H9 (cell line): ENCODE measurements at regions not wholly inside any gene's neighbourhood (a gene's known extent, or its start where the extent isn't known, plus 50 kb on each side); places are given as distances from the start of the nearest gene placed in this dataset.

Experiments
- DNase-seq: peaks from one replicate; pipeline ENCODE4 v3.0.0-alpha.2; 2017
- H2AFZ ChIP-seq: one replicate; pipeline ENCODE4 v1.6.1; 2013; ENCODE audit warnings: mild to moderate bottlenecking, low read length, control low read depth, moderate library complexity
- H2AK5ac ChIP-seq: 2 replicates; pipeline ENCODE4 v1.6.1; 2013; ENCODE audit warnings: low read length, control low read depth, mixed read lengths; ENCODE audit not compliant: insufficient read length
- H2BK120ac ChIP-seq: one replicate; pipeline ENCODE4 v1.6.1; 2013; ENCODE audit warnings: low read depth, mild to moderate bottlenecking, low read length, control low read depth, inconsistent platforms; ENCODE audit not compliant: poor library complexity, severe bottlenecking
- H2BK12ac ChIP-seq: 2 replicates; pipeline ENCODE4 v1.6.1; 2013; ENCODE audit warnings: low read length, control low read depth, mixed read lengths, low read depth; ENCODE audit not compliant: insufficient read length
- H2BK15ac ChIP-seq: 2 replicates; pipeline ENCODE4 v1.6.1; 2013; ENCODE audit warnings: low read depth, low read length, control low read depth
- H2BK20ac ChIP-seq: one replicate; pipeline ENCODE4 v1.6.1; 2013; ENCODE audit warnings: low read depth, mild to moderate bottlenecking, low read length, control low read depth, inconsistent platforms; ENCODE audit not compliant: poor library complexity, severe bottlenecking
- H2BK5ac ChIP-seq: 2 replicates; pipeline ENCODE4 v1.6.1; 2013; ENCODE audit warnings: low read length, control low read depth, mixed read lengths; ENCODE audit not compliant: insufficient read length
- H3K14ac ChIP-seq: 2 replicates; pipeline ENCODE4 v1.6.1; 2013; ENCODE audit warnings: low read length, control low read depth; ENCODE audit not compliant: insufficient read depth
- H3K18ac ChIP-seq: 2 replicates; pipeline ENCODE4 v1.6.1; 2013; ENCODE audit warnings: low read depth, mild to moderate bottlenecking, mixed read lengths, low read length, control low read depth; ENCODE audit not compliant: insufficient read length
- H3K23ac ChIP-seq: 2 replicates; pipeline ENCODE4 v1.6.1; 2013; ENCODE audit warnings: low read length, control low read depth, mixed read lengths, low read depth; ENCODE audit not compliant: insufficient read length
- H3K23me2 ChIP-seq: 2 replicates; pipeline ENCODE4 v1.6.1; 2013; ENCODE audit warnings: low read depth, mild to moderate bottlenecking, mixed read lengths, low read length, control low read depth; ENCODE audit not compliant: insufficient read length, poor library complexity, severe bottlenecking
- H3K27ac ChIP-seq: 2 replicates; pipeline ENCODE4 v1.5.1; 2013; ENCODE audit warnings: low read length, control low read depth, mixed read lengths, low read depth; ENCODE audit not compliant: insufficient read length
- H3K27me3 ChIP-seq: 2 replicates; pipeline ENCODE4 v1.6.1; 2013; ENCODE audit warnings: low read length, control low read depth, inconsistent platforms; ENCODE audit not compliant: insufficient read depth
- H3K4ac ChIP-seq: 2 replicates; pipeline ENCODE4 v1.6.1; 2013; ENCODE audit warnings: low read depth, mild to moderate bottlenecking, control low read depth, inconsistent platforms, low read length, moderate library complexity
- H3K4me1 ChIP-seq: 2 replicates; pipeline ENCODE4 v1.6.1; 2013; ENCODE audit warnings: low read length, control low read depth, inconsistent platforms; ENCODE audit not compliant: insufficient read depth
- H3K4me2 ChIP-seq: 2 replicates; pipeline ENCODE4 v1.6.1; 2013; ENCODE audit warnings: low read length, control low read depth, mixed read lengths; ENCODE audit not compliant: insufficient read length, insufficient read depth
- H3K56ac ChIP-seq: 2 replicates; pipeline ENCODE4 v1.6.1; 2013; ENCODE audit warnings: low read depth, mild to moderate bottlenecking, mixed read lengths, low read length, control low read depth; ENCODE audit not compliant: insufficient read length
- H3K79me1 ChIP-seq: 2 replicates; pipeline ENCODE4 v1.6.1; 2013; ENCODE audit warnings: low read depth, mild to moderate bottlenecking, moderate library complexity, low read length, control low read depth, inconsistent platforms; ENCODE audit not compliant: insufficient read depth, poor library complexity, severe bottlenecking
- H3K79me2 ChIP-seq: 2 replicates; pipeline ENCODE4 v1.6.1; 2013; ENCODE audit warnings: low read length, control low read depth, inconsistent platforms; ENCODE audit not compliant: insufficient read depth
- H3K9ac ChIP-seq: 2 replicates; pipeline ENCODE4 v1.6.1; 2013; ENCODE audit warnings: low read length, control low read depth, mixed read lengths; ENCODE audit not compliant: insufficient read length; ENCODE audit errors: extremely low read depth
- H3K9me3 ChIP-seq: one replicate; pipeline ENCODE4 v1.6.1; 2013; ENCODE audit warnings: low read depth, low read length, inconsistent platforms; ENCODE audit not compliant: control insufficient read depth
- H3T11ph ChIP-seq: one replicate; pipeline ENCODE4 v1.6.1; 2013; ENCODE audit warnings: mild to moderate bottlenecking, low read length, control low read depth, inconsistent platforms
- H4K20me1 ChIP-seq: one replicate; pipeline ENCODE4 v1.6.1; 2013; ENCODE audit not compliant: control insufficient read depth, insufficient read length, insufficient read depth
- H4K5ac ChIP-seq: 2 replicates; pipeline ENCODE4 v1.6.1; 2013; ENCODE audit warnings: low read depth, mild to moderate bottlenecking, mixed read lengths, low read length, control low read depth; ENCODE audit not compliant: insufficient read length
- H4K8ac ChIP-seq: replicated peaks from 2 replicates; pipeline ENCODE4 v1.6.1; 2013; ENCODE audit warnings: low read length, control low read depth, mixed read lengths, low read depth; ENCODE audit not compliant: insufficient read length
- H4K91ac ChIP-seq: 2 replicates; pipeline ENCODE4 v1.6.1; 2013; ENCODE audit warnings: low read depth, mild to moderate bottlenecking, moderate library complexity, mixed read lengths, low read length, control low read depth; ENCODE audit not compliant: insufficient read length
- H3K27ac Mint-ChIP-seq, 3 experiments: 2 replicates in 2 of 3; 3 replicates in 1 of 3; pipeline ENCODE4 v1.8.0; 2020 to 2021; ENCODE audit warnings: mixed read lengths in 3 of 3, mild to moderate bottlenecking in 1 of 3, moderate library complexity in 1 of 3
- H3K27me3 Mint-ChIP-seq: 2 replicates; pipeline ENCODE4 v1.8.0; 2021; ENCODE audit warnings: low read depth, mild to moderate bottlenecking, moderate library complexity, mixed read lengths
- H3K36me3 Mint-ChIP-seq, 3 experiments: 2 replicates in 2 of 3; 3 replicates in 1 of 3; pipeline ENCODE4 v1.8.0; 2020 to 2021; ENCODE audit warnings: low read depth in 3 of 3, mixed read lengths in 3 of 3; ENCODE audit not compliant: insufficient read depth in 1 of 3
- H3K4me1 Mint-ChIP-seq, 2 experiments: 2 replicates each; pipeline ENCODE4 v1.8.0; 2020; ENCODE audit warnings: mixed read lengths in 2 of 2
- H3K4me3 Mint-ChIP-seq, 2 experiments: 2 replicates in 1 of 2; 3 replicates in 1 of 2; pipeline ENCODE4 v1.8.0; 2020 to 2021; ENCODE audit warnings: mild to moderate bottlenecking in 2 of 2, mixed read lengths in 2 of 2, moderate library complexity in 1 of 2
- H3K9me3 Mint-ChIP-seq, 2 experiments: 2 replicates in 1 of 2; 3 replicates in 1 of 2; pipeline ENCODE4 v1.8.0; 2020; ENCODE audit warnings: mild to moderate bottlenecking in 2 of 2, mixed read lengths in 2 of 2, moderate library complexity in 1 of 2
- WGBS: extraction: QIAGEN DNeasy Blood & Tissue Kit; methylation state at CpG from one replicate; pipeline ENCODE4 v1.1.7; 2013; ENCODE audit warnings: missing lambda C conversion rate, low lambda C conversion rate, mixed read lengths; ENCODE audit not compliant: insufficient read length; ENCODE audit errors: extremely low coverage; 5-methylcytosine and 5-hydroxymethylcytosine counted together
- TF ChIP-seq, protein P1 (sequence below): fragments of 200-600 bp; sonication (generic); conservative IDR thresholded peaks from 3 replicates; pipeline ENCODE4 v1.8.0; 2021; ENCODE audit warnings: antibody characterized with exemption, mild to moderate bottlenecking

- H3K14ac ChIP-seq: no peak overlapping the region
- H2BK20ac ChIP-seq: no peak overlapping the region
- H4K5ac ChIP-seq: no peak overlapping the region
- H4K91ac ChIP-seq: no peak overlapping the region
- H2AK5ac ChIP-seq: no peak overlapping the region
- H3K23ac ChIP-seq: no peak overlapping the region
- H3K27ac Mint-ChIP-seq: no peak overlapping the region
- H3K27me3 ChIP-seq: no peaks in the 10 kb centered on the region
- no peaks in the 10 kb centered on the region for H3K4me1 ChIP-seq
- no peak overlapping the region for H2AFZ ChIP-seq
- peaks cover 20 to 24% of the 10 kb centered on the region in 2 experiments; a peak in 4 of 5 replicates for H3K9me3 Mint-ChIP-seq
- peaks cover 0 to 5% of the 10 kb centered on the region in 2 experiments; a peak in 1 of 4 replicates for H3K4me1 Mint-ChIP-seq
- no peak overlapping the region for H2BK15ac ChIP-seq
- no peaks in the 10 kb centered on the region; the same call in 1 of the 2 replicates for H3K27me3 Mint-ChIP-seq
- H3K9ac ChIP-seq: no peak overlapping the region
- no peak overlapping the region for H3K4me2 ChIP-seq
- H3K79me2 ChIP-seq: no peaks in the 10 kb centered on the region
- H3T11ph ChIP-seq: no peak overlapping the region
- no peaks in the 10 kb centered on the region for H3K23me2 ChIP-seq
- no peak overlapping the region for H2BK120ac ChIP-seq
- H2BK5ac ChIP-seq: no peak overlapping the region
- H4K8ac ChIP-seq: no peak overlapping the region
- H3K56ac ChIP-seq: no peak overlapping the region
- no CpG with 5 or more reads among the region's 3 CpGs for WGBS
- H3K79me1 ChIP-seq: no peaks in the 10 kb centered on the region
- TF ChIP-seq, protein P1, sequence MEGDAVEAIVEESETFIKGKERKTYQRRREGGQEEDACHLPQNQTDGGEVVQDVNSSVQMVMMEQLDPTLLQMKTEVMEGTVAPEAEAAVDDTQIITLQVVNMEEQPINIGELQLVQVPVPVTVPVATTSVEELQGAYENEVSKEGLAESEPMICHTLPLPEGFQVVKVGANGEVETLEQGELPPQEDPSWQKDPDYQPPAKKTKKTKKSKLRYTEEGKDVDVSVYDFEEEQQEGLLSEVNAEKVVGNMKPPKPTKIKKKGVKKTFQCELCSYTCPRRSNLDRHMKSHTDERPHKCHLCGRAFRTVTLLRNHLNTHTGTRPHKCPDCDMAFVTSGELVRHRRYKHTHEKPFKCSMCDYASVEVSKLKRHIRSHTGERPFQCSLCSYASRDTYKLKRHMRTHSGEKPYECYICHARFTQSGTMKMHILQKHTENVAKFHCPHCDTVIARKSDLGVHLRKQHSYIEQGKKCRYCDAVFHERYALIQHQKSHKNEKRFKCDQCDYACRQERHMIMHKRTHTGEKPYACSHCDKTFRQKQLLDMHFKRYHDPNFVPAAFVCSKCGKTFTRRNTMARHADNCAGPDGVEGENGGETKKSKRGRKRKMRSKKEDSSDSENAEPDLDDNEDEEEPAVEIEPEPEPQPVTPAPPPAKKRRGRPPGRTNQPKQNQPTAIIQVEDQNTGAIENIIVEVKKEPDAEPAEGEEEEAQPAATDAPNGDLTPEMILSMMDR: no peak
- peaks cover 6 to 27% (median 8%) of the 10 kb centered on the region in 3 experiments for H3K36me3 Mint-ChIP-seq
- H3K18ac ChIP-seq: no peak overlapping the region
- no peak overlapping the region for H2BK12ac ChIP-seq
- peaks cover 5% of the 10 kb centered on the region for H3K9me3 ChIP-seq
- no peak overlapping the region for H3K4ac ChIP-seq
- no peak for DNase-seq
- no peak overlapping the region for H3K27ac ChIP-seq
- H4K20me1 ChIP-seq: no peaks in the 10 kb centered on the region
- H3K4me3 Mint-ChIP-seq: no peak overlapping the region
These were observed 143.9 kb downstream of the PTCHD1 start for GRCh38 chrX:23478561-23478960.
